H9 (cell line): ENCODE measurements at regions not wholly inside any gene's neighbourhood (a gene's known extent, or its start where the extent isn't known, plus 50 kb on each side); places are given as distances from the start of the nearest gene placed in this dataset.

Experiments
- DNase-seq: peaks from one replicate; pipeline ENCODE4 v3.0.0-alpha.2; 2017
- H2AFZ ChIP-seq: one replicate; pipeline ENCODE4 v1.6.1; 2013; ENCODE audit warnings: mild to moderate bottlenecking, low read length, control low read depth, moderate library complexity
- H2AK5ac ChIP-seq: 2 replicates; pipeline ENCODE4 v1.6.1; 2013; ENCODE audit warnings: low read length, control low read depth, mixed read lengths; ENCODE audit not compliant: insufficient read length
- H2BK120ac ChIP-seq: one replicate; pipeline ENCODE4 v1.6.1; 2013; ENCODE audit warnings: low read depth, mild to moderate bottlenecking, low read length, control low read depth, inconsistent platforms; ENCODE audit not compliant: poor library complexity, severe bottlenecking
- H2BK12ac ChIP-seq: 2 replicates; pipeline ENCODE4 v1.6.1; 2013; ENCODE audit warnings: low read length, control low read depth, mixed read lengths, low read depth; ENCODE audit not compliant: insufficient read length
- H2BK15ac ChIP-seq: 2 replicates; pipeline ENCODE4 v1.6.1; 2013; ENCODE audit warnings: low read depth, low read length, control low read depth
- H2BK20ac ChIP-seq: one replicate; pipeline ENCODE4 v1.6.1; 2013; ENCODE audit warnings: low read depth, mild to moderate bottlenecking, low read length, control low read depth, inconsistent platforms; ENCODE audit not compliant: poor library complexity, severe bottlenecking
- H2BK5ac ChIP-seq: 2 replicates; pipeline ENCODE4 v1.6.1; 2013; ENCODE audit warnings: low read length, control low read depth, mixed read lengths; ENCODE audit not compliant: insufficient read length
- H3K14ac ChIP-seq: 2 replicates; pipeline ENCODE4 v1.6.1; 2013; ENCODE audit warnings: low read length, control low read depth; ENCODE audit not compliant: insufficient read depth
- H3K18ac ChIP-seq: 2 replicates; pipeline ENCODE4 v1.6.1; 2013; ENCODE audit warnings: low read depth, mild to moderate bottlenecking, mixed read lengths, low read length, control low read depth; ENCODE audit not compliant: insufficient read length
- H3K23ac ChIP-seq: 2 replicates; pipeline ENCODE4 v1.6.1; 2013; ENCODE audit warnings: low read length, control low read depth, mixed read lengths, low read depth; ENCODE audit not compliant: insufficient read length
- H3K23me2 ChIP-seq: 2 replicates; pipeline ENCODE4 v1.6.1; 2013; ENCODE audit warnings: low read depth, mild to moderate bottlenecking, mixed read lengths, low read length, control low read depth; ENCODE audit not compliant: insufficient read length, poor library complexity, severe bottlenecking
- H3K27ac ChIP-seq: 2 replicates; pipeline ENCODE4 v1.5.1; 2013; ENCODE audit warnings: low read length, control low read depth, mixed read lengths, low read depth; ENCODE audit not compliant: insufficient read length
- H3K27me3 ChIP-seq: 2 replicates; pipeline ENCODE4 v1.6.1; 2013; ENCODE audit warnings: low read length, control low read depth, inconsistent platforms; ENCODE audit not compliant: insufficient read depth
- H3K4ac ChIP-seq: 2 replicates; pipeline ENCODE4 v1.6.1; 2013; ENCODE audit warnings: low read depth, mild to moderate bottlenecking, control low read depth, inconsistent platforms, low read length, moderate library complexity
- H3K4me1 ChIP-seq: 2 replicates; pipeline ENCODE4 v1.6.1; 2013; ENCODE audit warnings: low read length, control low read depth, inconsistent platforms; ENCODE audit not compliant: insufficient read depth
- H3K4me2 ChIP-seq: 2 replicates; pipeline ENCODE4 v1.6.1; 2013; ENCODE audit warnings: low read length, control low read depth, mixed read lengths; ENCODE audit not compliant: insufficient read length, insufficient read depth
- H3K56ac ChIP-seq: 2 replicates; pipeline ENCODE4 v1.6.1; 2013; ENCODE audit warnings: low read depth, mild to moderate bottlenecking, mixed read lengths, low read length, control low read depth; ENCODE audit not compliant: insufficient read length
- H3K79me1 ChIP-seq: 2 replicates; pipeline ENCODE4 v1.6.1; 2013; ENCODE audit warnings: low read depth, mild to moderate bottlenecking, moderate library complexity, low read length, control low read depth, inconsistent platforms; ENCODE audit not compliant: insufficient read depth, poor library complexity, severe bottlenecking
- H3K79me2 ChIP-seq: 2 replicates; pipeline ENCODE4 v1.6.1; 2013; ENCODE audit warnings: low read length, control low read depth, inconsistent platforms; ENCODE audit not compliant: insufficient read depth
- H3K9ac ChIP-seq: 2 replicates; pipeline ENCODE4 v1.6.1; 2013; ENCODE audit warnings: low read length, control low read depth, mixed read lengths; ENCODE audit not compliant: insufficient read length; ENCODE audit errors: extremely low read depth
- H3K9me3 ChIP-seq: one replicate; pipeline ENCODE4 v1.6.1; 2013; ENCODE audit warnings: low read depth, low read length, inconsistent platforms; ENCODE audit not compliant: control insufficient read depth
- H3T11ph ChIP-seq: one replicate; pipeline ENCODE4 v1.6.1; 2013; ENCODE audit warnings: mild to moderate bottlenecking, low read length, control low read depth, inconsistent platforms
- H4K20me1 ChIP-seq: one replicate; pipeline ENCODE4 v1.6.1; 2013; ENCODE audit not compliant: control insufficient read depth, insufficient read length, insufficient read depth
- H4K5ac ChIP-seq: 2 replicates; pipeline ENCODE4 v1.6.1; 2013; ENCODE audit warnings: low read depth, mild to moderate bottlenecking, mixed read lengths, low read length, control low read depth; ENCODE audit not compliant: insufficient read length
- H4K8ac ChIP-seq: replicated peaks from 2 replicates; pipeline ENCODE4 v1.6.1; 2013; ENCODE audit warnings: low read length, control low read depth, mixed read lengths, low read depth; ENCODE audit not compliant: insufficient read length
- H4K91ac ChIP-seq: 2 replicates; pipeline ENCODE4 v1.6.1; 2013; ENCODE audit warnings: low read depth, mild to moderate bottlenecking, moderate library complexity, mixed read lengths, low read length, control low read depth; ENCODE audit not compliant: insufficient read length
- H3K27ac Mint-ChIP-seq, 3 experiments: 2 replicates in 2 of 3; 3 replicates in 1 of 3; pipeline ENCODE4 v1.8.0; 2020 to 2021; ENCODE audit warnings: mixed read lengths in 3 of 3, mild to moderate bottlenecking in 1 of 3, moderate library complexity in 1 of 3
- H3K27me3 Mint-ChIP-seq: 2 replicates; pipeline ENCODE4 v1.8.0; 2021; ENCODE audit warnings: low read depth, mild to moderate bottlenecking, moderate library complexity, mixed read lengths
- H3K36me3 Mint-ChIP-seq, 3 experiments: 2 replicates in 2 of 3; 3 replicates in 1 of 3; pipeline ENCODE4 v1.8.0; 2020 to 2021; ENCODE audit warnings: low read depth in 3 of 3, mixed read lengths in 3 of 3; ENCODE audit not compliant: insufficient read depth in 1 of 3
- H3K4me1 Mint-ChIP-seq, 2 experiments: 2 replicates each; pipeline ENCODE4 v1.8.0; 2020; ENCODE audit warnings: mixed read lengths in 2 of 2
- H3K4me3 Mint-ChIP-seq, 2 experiments: 2 replicates in 1 of 2; 3 replicates in 1 of 2; pipeline ENCODE4 v1.8.0; 2020 to 2021; ENCODE audit warnings: mild to moderate bottlenecking in 2 of 2, mixed read lengths in 2 of 2, moderate library complexity in 1 of 2
- H3K9me3 Mint-ChIP-seq, 2 experiments: 2 replicates in 1 of 2; 3 replicates in 1 of 2; pipeline ENCODE4 v1.8.0; 2020; ENCODE audit warnings: mild to moderate bottlenecking in 2 of 2, mixed read lengths in 2 of 2, moderate library complexity in 1 of 2
- CTCF ChIP-seq: fragments of 200-600 bp; sonication (generic); conservative IDR thresholded peaks from 3 replicates; pipeline ENCODE4 v1.8.0; 2021; ENCODE audit warnings: antibody characterized with exemption, mild to moderate bottlenecking
- WGBS: extraction: QIAGEN DNeasy Blood & Tissue Kit; methylation state at CpG from one replicate; pipeline ENCODE4 v1.1.7; 2013; ENCODE audit warnings: missing lambda C conversion rate, low lambda C conversion rate, mixed read lengths; ENCODE audit not compliant: insufficient read length; ENCODE audit errors: extremely low coverage; 5-methylcytosine and 5-hydroxymethylcytosine counted together

GRCh38 chr5:82738681-82739269, 338.4 kb downstream of the TMEM167A start:
- Histone ChIP-seq H2BK5ac (no peak overlapping the region), H3K4me1 (no peaks in the 10 kb centered on the region), H3K9me3 (no peaks in the 10 kb centered on the region), H2BK15ac (no peak overlapping the region), H3K4me2 (no peak overlapping the region), H2AFZ (no peak overlapping the region), H4K8ac (no peak overlapping the region), H3K56ac (no peak overlapping the region), H3K9ac (no peak overlapping the region), H2BK20ac (no peak overlapping the region), H2AK5ac (no peak overlapping the region), H3K27ac (no peak overlapping the region), H3K4ac (no peak overlapping the region), H2BK12ac (no peak overlapping the region), H3K27me3 (no peaks in the 10 kb centered on the region), H2BK120ac (no peak overlapping the region), H3K79me1 (no peaks in the 10 kb centered on the region), H3T11ph (no peak overlapping the region), H4K20me1 (no peaks in the 10 kb centered on the region), H3K18ac (no peak overlapping the region), H3K79me2 (no peaks in the 10 kb centered on the region), H3K23me2 (no peaks in the 10 kb centered on the region), H3K14ac (no peak overlapping the region), H3K23ac (no peak overlapping the region), H4K91ac (no peak overlapping the region), H4K5ac (no peak overlapping the region)
- Mint-ChIP-seq H3K27me3 (no peaks in the 10 kb centered on the region), H3K36me3 (no peaks in the 10 kb centered on the region), H3K9me3 (no peaks in the 10 kb centered on the region), H3K4me1 (no peaks in the 10 kb centered on the region; a peak in 1 of 4 replicates), H3K27ac (no peak overlapping the region), H3K4me3 (no peak overlapping the region)
- no peak for DNase-seq
- WGBS, result no CpG with 5 or more reads among the region's 6 CpGs
- TF ChIP-seq CTCF, result no peak
